ENCODE measurements at regions not wholly inside any gene's neighbourhood (a gene's known extent, or its start where the extent isn't known, plus 50 kb on each side); places are given as distances from the start of the nearest gene placed in this dataset.
A peak's percentile ranks its signal among the peaks of the same experiment; 100 is the strongest.

DNA sequence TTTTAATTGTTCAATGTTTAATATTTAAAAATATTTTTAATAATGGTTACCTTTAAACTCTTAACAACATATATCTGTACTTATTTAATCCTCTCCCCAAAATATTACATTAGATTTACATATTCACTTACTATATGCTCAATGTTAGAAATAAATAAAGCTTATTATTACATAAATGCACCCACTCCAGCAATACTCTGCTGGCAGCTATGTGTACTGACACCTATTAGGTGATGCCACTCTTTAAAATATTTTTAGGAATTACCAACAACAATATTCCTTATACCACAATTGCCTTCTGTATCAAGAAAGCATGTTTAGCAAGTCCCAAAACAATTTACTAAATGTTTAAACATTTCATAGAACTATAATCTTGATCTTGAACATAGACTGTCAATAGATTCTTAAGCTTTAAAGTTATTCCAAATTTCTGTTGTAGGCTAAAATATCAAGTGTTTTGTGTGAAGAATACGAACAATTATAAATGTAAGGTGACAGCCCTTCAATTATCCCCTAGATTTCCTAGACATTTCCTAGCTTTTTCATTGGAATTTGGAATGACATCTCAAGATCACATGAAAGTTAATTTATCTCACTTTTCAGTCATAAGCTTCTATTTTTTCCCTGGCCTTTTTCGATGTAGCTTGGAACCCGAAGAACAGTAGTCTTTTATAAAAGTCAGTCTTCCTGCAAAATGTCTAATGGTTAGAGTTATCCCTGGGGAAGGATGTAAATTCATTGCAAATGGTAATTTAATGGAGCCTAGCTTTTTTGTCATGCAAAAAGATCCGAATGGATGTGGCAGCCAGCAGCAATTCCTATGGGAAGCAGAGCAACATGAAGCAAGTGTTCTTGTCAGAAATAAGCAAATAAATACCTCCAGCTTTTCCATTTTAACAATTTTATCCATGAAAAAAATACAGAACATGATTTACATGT is 907.5 kb upstream of the ATXN7L3B start (continued):
- no peak for TF ChIP-seq BCL11A (IDR thresholded peaks at IDR 0.05; ENCODE audit: low read depth in 2 of 2, low read length in 2 of 2)
- TF ChIP-seq CHD2 (IDR thresholded peaks at IDR 0.05; ENCODE audit: low read length): no peak
- TF ChIP-seq, protein P1, sequence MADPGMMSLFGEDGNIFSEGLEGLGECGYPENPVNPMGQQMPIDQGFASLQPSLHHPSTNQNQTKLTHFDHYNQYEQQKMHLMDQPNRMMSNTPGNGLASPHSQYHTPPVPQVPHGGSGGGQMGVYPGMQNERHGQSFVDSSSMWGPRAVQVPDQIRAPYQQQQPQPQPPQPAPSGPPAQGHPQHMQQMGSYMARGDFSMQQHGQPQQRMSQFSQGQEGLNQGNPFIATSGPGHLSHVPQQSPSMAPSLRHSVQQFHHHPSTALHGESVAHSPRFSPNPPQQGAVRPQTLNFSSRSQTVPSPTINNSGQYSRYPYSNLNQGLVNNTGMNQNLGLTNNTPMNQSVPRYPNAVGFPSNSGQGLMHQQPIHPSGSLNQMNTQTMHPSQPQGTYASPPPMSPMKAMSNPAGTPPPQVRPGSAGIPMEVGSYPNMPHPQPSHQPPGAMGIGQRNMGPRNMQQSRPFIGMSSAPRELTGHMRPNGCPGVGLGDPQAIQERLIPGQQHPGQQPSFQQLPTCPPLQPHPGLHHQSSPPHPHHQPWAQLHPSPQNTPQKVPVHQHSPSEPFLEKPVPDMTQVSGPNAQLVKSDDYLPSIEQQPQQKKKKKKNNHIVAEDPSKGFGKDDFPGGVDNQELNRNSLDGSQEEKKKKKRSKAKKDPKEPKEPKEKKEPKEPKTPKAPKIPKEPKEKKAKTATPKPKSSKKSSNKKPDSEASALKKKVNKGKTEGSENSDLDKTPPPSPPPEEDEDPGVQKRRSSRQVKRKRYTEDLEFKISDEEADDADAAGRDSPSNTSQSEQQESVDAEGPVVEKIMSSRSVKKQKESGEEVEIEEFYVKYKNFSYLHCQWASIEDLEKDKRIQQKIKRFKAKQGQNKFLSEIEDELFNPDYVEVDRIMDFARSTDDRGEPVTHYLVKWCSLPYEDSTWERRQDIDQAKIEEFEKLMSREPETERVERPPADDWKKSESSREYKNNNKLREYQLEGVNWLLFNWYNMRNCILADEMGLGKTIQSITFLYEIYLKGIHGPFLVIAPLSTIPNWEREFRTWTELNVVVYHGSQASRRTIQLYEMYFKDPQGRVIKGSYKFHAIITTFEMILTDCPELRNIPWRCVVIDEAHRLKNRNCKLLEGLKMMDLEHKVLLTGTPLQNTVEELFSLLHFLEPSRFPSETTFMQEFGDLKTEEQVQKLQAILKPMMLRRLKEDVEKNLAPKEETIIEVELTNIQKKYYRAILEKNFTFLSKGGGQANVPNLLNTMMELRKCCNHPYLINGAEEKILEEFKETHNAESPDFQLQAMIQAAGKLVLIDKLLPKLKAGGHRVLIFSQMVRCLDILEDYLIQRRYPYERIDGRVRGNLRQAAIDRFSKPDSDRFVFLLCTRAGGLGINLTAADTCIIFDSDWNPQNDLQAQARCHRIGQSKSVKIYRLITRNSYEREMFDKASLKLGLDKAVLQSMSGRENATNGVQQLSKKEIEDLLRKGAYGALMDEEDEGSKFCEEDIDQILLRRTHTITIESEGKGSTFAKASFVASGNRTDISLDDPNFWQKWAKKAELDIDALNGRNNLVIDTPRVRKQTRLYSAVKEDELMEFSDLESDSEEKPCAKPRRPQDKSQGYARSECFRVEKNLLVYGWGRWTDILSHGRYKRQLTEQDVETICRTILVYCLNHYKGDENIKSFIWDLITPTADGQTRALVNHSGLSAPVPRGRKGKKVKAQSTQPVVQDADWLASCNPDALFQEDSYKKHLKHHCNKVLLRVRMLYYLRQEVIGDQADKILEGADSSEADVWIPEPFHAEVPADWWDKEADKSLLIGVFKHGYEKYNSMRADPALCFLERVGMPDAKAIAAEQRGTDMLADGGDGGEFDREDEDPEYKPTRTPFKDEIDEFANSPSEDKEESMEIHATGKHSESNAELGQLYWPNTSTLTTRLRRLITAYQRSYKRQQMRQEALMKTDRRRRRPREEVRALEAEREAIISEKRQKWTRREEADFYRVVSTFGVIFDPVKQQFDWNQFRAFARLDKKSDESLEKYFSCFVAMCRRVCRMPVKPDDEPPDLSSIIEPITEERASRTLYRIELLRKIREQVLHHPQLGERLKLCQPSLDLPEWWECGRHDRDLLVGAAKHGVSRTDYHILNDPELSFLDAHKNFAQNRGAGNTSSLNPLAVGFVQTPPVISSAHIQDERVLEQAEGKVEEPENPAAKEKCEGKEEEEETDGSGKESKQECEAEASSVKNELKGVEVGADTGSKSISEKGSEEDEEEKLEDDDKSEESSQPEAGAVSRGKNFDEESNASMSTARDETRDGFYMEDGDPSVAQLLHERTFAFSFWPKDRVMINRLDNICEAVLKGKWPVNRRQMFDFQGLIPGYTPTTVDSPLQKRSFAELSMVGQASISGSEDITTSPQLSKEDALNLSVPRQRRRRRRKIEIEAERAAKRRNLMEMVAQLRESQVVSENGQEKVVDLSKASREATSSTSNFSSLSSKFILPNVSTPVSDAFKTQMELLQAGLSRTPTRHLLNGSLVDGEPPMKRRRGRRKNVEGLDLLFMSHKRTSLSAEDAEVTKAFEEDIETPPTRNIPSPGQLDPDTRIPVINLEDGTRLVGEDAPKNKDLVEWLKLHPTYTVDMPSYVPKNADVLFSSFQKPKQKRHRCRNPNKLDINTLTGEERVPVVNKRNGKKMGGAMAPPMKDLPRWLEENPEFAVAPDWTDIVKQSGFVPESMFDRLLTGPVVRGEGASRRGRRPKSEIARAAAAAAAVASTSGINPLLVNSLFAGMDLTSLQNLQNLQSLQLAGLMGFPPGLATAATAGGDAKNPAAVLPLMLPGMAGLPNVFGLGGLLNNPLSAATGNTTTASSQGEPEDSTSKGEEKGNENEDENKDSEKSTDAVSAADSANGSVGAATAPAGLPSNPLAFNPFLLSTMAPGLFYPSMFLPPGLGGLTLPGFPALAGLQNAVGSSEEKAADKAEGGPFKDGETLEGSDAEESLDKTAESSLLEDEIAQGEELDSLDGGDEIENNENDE (IDR thresholded peaks at IDR 0.05; ENCODE audit: insufficient replicate concordance, low read length): peak; percentile 39
- TF ChIP-seq, protein P2, sequence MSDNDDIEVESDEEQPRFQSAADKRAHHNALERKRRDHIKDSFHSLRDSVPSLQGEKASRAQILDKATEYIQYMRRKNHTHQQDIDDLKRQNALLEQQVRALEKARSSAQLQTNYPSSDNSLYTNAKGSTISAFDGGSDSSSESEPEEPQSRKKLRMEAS (IDR thresholded peaks at IDR 0.05): no peak

Data from H1 (cell line).